C4-2B (cell line): ENCODE measurements at regions not wholly inside any gene's neighbourhood (a gene's known extent, or its start where the extent isn't known, plus 50 kb on each side); places are given as distances from the start of the nearest gene placed in this dataset.

ENCODE experiments used
- H3K27ac ChIP-seq: fragments of 450-650 bp; 2 replicates; pipeline ENCODE4 v1.5.1; 2017
- ZFX ChIP-seq: fragments of 450-650 bp; IDR thresholded peaks from 2 replicates; pipeline ENCODE4 v1.6.1; 2017
- TF ChIP-seq, protein P1 (sequence below): fragments of 450-650 bp; conservative IDR thresholded peaks from 2 replicates; pipeline ENCODE4 v1.5.1; 2017; ENCODE audit warnings: mild to moderate bottlenecking

DNA sequence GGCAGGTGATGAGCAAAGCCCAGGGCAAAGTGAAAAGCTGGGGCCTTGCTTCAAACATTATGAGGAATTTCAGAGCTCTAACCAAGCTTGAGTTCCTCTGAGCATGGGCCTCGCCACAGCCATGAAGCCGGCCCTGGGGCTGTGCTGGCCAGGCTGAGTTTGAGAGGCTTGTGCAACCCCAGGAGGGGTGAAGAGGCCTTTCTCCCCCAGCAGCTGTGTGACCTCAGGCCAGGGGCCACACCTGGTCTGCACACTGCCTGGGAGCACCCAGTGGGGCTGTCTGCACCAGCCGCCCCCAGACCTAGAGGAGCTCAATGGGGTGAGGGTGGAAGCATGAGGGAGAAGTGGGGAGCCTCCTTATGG is 204.9 kb upstream of the C14orf180 start:
- H3K27ac ChIP-seq: no peak overlapping the region
- TF ChIP-seq, protein P1, sequence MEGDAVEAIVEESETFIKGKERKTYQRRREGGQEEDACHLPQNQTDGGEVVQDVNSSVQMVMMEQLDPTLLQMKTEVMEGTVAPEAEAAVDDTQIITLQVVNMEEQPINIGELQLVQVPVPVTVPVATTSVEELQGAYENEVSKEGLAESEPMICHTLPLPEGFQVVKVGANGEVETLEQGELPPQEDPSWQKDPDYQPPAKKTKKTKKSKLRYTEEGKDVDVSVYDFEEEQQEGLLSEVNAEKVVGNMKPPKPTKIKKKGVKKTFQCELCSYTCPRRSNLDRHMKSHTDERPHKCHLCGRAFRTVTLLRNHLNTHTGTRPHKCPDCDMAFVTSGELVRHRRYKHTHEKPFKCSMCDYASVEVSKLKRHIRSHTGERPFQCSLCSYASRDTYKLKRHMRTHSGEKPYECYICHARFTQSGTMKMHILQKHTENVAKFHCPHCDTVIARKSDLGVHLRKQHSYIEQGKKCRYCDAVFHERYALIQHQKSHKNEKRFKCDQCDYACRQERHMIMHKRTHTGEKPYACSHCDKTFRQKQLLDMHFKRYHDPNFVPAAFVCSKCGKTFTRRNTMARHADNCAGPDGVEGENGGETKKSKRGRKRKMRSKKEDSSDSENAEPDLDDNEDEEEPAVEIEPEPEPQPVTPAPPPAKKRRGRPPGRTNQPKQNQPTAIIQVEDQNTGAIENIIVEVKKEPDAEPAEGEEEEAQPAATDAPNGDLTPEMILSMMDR: no peak
- TF ChIP-seq ZFX: no peak

DNA sequence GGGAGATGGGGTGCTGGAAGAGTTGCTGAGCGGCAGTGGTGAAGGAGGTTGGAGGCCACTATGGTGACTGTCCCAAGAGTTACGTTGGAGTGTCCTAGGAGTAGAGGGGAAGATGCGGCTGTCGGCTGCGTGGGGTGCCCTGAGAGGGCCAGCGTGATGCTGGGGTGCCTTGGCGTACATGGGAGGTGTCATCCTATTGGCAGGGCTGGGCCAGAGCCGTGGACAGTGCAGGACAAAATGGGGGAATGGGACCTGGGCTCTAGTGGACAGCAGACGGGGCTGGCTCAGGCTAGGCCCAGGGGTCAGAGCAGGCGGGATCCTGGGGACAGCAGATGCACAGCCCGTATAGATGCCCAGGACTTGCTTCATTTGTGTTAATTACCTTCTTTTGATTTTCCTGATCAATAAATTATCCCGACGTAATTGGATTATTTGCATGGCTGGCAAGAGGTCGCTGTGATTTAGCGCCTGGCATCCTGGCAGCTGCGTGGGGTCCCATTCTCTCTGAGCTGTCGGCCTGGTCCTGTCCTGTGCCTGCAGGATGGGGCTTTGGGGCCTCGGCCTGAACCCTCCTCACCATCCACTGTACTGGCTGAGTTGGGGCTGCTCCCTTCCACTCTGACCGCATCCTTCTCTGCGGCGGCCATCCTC is 203.9 kb upstream of the C14orf180 start:
- H3K27ac ChIP-seq: no peak overlapping the region
- TF ChIP-seq, protein P1: no peak
- TF ChIP-seq ZFX: no peak

DNA sequence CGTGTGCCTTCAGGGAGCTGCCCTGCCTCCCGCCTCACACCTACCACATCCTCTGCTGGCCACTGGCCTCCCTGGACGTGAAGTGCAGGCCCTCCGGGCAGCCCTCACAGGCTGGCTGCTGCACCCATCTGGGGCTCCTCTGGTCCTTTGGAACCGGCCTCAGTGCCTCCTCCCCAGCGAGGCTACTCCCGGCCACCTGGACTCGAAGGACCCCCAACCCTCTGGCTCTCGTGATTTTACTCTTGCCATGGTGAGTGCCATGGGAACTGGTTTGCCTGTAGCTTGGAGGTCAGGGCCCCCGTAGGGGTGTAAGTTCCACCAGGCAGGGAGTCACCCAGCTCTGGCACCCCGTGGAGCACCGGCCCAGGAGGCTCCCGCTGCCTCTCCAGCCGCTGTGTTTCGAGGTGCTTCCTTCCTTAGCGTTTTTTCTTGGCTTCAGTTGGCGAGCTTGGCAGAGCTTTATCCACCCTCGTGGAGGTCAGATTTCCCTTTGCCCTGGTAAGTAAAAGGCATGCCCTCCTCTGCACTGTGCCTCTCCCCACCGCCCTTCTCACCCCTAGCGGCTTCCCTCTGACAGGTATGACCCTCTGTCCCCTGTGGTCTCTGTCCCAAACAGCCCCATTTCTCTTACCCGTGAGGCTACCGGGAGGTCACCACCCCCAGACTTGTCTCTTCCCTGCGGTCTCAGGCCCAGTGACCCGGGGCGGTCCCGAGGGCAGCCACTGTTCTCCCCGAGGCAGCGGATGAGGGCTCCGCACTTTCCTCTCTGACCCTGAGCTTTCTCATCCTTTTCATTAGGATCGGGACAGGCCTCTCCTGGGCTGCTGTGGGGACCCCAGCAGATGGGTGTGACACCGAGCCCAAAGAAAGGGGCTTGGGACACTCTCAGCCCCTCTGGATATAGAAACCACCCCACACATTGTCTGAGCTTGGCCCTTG is 203.1 kb upstream of the C14orf180 start:
- H3K27ac ChIP-seq: no peak overlapping the region
- no peak for TF ChIP-seq ZFX
- TF ChIP-seq, protein P1: no peak

DNA sequence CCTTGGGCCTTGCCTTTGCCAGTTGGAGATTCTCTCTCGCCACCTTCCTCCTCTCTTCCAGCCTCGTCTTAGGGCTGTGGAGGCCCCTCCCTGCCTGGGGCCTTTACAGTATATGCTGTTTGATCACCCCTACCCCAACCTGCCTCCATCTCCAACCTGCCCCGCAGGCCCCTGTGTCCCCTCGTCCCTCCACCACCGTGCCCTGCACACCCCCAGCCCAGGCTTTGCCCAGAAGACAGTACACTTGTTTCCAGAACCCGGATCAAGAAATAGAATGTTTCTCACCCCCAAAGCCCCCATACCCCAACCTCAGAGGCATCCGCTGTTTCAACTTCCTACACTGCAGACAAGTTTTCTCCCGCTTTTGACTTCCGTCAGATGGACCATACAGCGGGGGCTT is 202.3 kb upstream of the C14orf180 start:
- TF ChIP-seq, protein P1: no peak
- no peak for TF ChIP-seq ZFX
- no peak overlapping the region for H3K27ac ChIP-seq

DNA sequence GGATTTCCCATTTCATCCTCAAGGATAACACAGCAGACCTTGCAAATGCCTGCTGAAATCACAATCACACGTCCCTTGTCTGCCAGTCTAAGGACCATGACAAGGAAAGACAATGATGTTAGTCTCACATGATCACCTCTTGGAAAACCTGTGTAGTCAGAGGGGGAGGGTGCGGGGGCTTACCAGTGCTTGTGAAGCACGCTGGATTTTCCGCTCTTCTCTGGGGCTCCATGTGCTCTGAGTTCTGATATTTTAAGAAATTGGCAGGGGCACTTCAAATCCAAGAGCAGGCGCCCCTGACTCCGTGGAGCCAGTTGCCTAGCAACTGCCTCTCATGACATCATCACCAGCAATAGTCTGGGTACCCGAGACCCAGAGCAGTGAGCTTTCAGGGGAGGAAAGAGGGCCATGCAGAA is 200.9 kb upstream of the C14orf180 start:
- H3K27ac ChIP-seq: no peak overlapping the region
- TF ChIP-seq ZFX: no peak
- TF ChIP-seq, protein P1: no peak

DNA sequence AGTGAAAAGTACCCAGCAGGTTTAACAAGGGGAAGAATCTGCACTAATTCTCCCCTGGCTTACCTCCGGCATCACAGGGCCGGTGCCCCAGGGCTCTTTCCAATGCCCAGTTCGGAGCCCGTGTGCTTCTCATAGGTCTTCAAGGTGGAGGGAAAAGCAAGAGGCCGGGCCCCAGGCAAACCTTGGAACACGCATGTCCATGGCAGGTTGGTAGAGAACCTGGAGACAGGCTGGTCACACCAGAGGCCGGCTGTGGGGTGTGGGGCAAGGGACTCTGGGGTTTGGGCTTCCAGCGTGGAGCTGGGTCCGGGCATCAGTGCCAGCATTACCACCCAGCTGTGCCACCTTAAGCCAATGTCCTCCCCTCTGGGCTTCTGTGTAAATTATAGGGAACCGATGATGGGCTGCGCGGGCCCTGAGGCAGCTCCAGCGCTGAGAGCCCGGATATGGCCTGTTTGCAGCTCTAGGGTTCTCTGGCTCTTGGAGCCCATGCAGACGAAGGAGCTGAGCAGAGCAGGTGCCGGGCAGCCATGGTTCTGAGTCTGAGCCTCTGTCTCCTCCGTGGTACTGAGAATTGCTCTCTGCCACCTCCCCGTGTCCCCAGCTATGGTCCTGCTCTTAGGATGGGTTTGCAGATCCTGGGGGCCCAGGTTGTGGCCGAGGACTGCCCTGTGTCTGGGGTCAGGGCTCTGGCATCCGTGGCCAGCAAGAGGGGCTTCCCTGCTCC is 197.0 kb upstream of the C14orf180 start:
- H3K27ac ChIP-seq: no peak overlapping the region
- TF ChIP-seq, protein P1: no peak
- no peak for TF ChIP-seq ZFX
